ENCODE measurements at regions not wholly inside any gene's neighbourhood (a gene's known extent, or its start where the extent isn't known, plus 50 kb on each side); places are given as distances from the start of the nearest gene placed in this dataset.

- no peak for DNase-seq
Measured at GRCh38 chr12:22916241-22916640, 291.3 kb downstream of the ETNK1 start.

GRCh38 chr12:22916815-22917214, 291.8 kb downstream of the ETNK1 start:
- DNase-seq = no peak

GRCh38 chr12:22919883-22920282, 294.9 kb downstream of the ETNK1 start:
- no peak for DNase-seq

GRCh38 chr12:22923768-22924167, 298.8 kb downstream of the ETNK1 start:
- no peak for DNase-seq

GRCh38 chr12:22924391-22924790, 299.4 kb downstream of the ETNK1 start:
- no peak for DNase-seq

- DNase-seq = no peak
Measured at GRCh38 chr12:22925623-22926022, 300.7 kb downstream of the ETNK1 start.

- no peak for DNase-seq
Measured at GRCh38 chr12:22932431-22932830, 307.5 kb downstream of the ETNK1 start.

GRCh38 chr12:22935090-22935489, 310.1 kb downstream of the ETNK1 start:
- DNase-seq = no peak

- no peak for DNase-seq
Measured at GRCh38 chr12:22935501-22935900, 310.5 kb downstream of the ETNK1 start.

GRCh38 chr12:22938323-22938722, 313.4 kb downstream of the ETNK1 start:
- no peak for DNase-seq

GRCh38 chr12:22951206-22951605, 326.2 kb downstream of the ETNK1 start:
- no peak for DNase-seq

- no peak for DNase-seq
Measured at GRCh38 chr12:22956690-22957089, 331.7 kb downstream of the ETNK1 start.

- no peak for DNase-seq
Measured at GRCh38 chr12:22967171-22967570, 342.2 kb downstream of the ETNK1 start.

GRCh38 chr12:22969521-22969920, 344.6 kb downstream of the ETNK1 start:
- no peak for DNase-seq

- no peak for DNase-seq
Measured at GRCh38 chr12:22971247-22971646, 346.3 kb downstream of the ETNK1 start.

- no peak for DNase-seq
Measured at GRCh38 chr12:22971701-22972191, 346.8 kb downstream of the ETNK1 start.

GRCh38 chr12:22974865-22975264, 349.9 kb downstream of the ETNK1 start:
- DNase-seq = no peak

- DNase-seq = no peak
Measured at GRCh38 chr12:22978962-22979361, 354.0 kb downstream of the ETNK1 start.

GRCh38 chr12:22979854-22980469, 355.0 kb downstream of the ETNK1 start:
- DNase-seq = no peak

- DNase-seq = no peak
Measured at GRCh38 chr12:22981711-22982110, 356.7 kb downstream of the ETNK1 start.

- no peak for DNase-seq
Measured at GRCh38 chr12:22982635-22983034, 357.7 kb downstream of the ETNK1 start.

- no peak for DNase-seq
Measured at GRCh38 chr12:22986997-22987396, 362.0 kb downstream of the ETNK1 start.

- DNase-seq = no peak
Measured at GRCh38 chr12:22990501-22990900, 365.5 kb downstream of the ETNK1 start.

- no peak for DNase-seq
Measured at GRCh38 chr12:22991250-22991844, 366.4 kb downstream of the ETNK1 start.

All from CD4-positive, alpha-beta T cell treated with Interferon gamma for 1 hour (primary cell).